Breast epithelium (tissue), 3 donors: ENCODE measurements at regions not wholly inside any gene's neighbourhood (a gene's known extent, or its start where the extent isn't known, plus 50 kb on each side); places are given as distances from the start of the nearest gene placed in this dataset.

Experiments used
- POLR2A ChIP-seq: fragments of 450-650 bp; IDR thresholded peaks from one replicate; pipeline ENCODE4 v1.6.1; 2016; ENCODE audit warnings: antibody characterized with exemption, mild to moderate bottlenecking, moderate library complexity
- POLR2AphosphoS5 ChIP-seq, 3 donors: sonication (generic); formaldehyde crosslinking; IDR thresholded peaks; one replicate each; pipeline ENCODE4 v1.6.1; 2017; ENCODE audit warnings: antibody characterized with exemption in 3 of 3
- TF ChIP-seq, protein P1 (sequence below), 3 donors: fragments of 450-650 bp; IDR thresholded peaks; one replicate each; pipeline ENCODE4 v1.5.1; 2016 to 2017; ENCODE audit warnings: antibody characterized with exemption in 3 of 3, mild to moderate bottlenecking in 3 of 3, moderate library complexity in 3 of 3

DNA sequence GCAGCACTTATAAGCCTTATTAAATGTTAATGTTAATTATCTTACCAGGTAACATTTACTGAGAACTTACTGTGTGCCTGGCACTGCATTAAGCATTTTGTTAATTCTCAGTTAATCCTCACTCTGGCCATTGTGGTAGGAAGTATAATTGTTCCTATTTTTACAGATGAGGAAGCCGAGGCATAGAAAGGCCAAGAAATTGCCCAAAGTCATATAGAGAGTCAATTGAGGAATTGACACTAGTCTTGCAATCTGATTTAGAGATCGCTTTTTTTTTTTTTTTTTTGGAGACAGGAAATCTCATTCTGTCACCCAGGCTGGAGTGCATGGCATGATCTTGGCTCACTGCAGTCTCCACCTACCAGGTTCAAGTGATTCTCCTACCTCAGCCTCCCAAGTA is 132.6 kb upstream of the PROK2 start:
- TF ChIP-seq, protein P1, sequence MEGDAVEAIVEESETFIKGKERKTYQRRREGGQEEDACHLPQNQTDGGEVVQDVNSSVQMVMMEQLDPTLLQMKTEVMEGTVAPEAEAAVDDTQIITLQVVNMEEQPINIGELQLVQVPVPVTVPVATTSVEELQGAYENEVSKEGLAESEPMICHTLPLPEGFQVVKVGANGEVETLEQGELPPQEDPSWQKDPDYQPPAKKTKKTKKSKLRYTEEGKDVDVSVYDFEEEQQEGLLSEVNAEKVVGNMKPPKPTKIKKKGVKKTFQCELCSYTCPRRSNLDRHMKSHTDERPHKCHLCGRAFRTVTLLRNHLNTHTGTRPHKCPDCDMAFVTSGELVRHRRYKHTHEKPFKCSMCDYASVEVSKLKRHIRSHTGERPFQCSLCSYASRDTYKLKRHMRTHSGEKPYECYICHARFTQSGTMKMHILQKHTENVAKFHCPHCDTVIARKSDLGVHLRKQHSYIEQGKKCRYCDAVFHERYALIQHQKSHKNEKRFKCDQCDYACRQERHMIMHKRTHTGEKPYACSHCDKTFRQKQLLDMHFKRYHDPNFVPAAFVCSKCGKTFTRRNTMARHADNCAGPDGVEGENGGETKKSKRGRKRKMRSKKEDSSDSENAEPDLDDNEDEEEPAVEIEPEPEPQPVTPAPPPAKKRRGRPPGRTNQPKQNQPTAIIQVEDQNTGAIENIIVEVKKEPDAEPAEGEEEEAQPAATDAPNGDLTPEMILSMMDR (IDR thresholded peaks at IDR 0.05) = no peak
- TF ChIP-seq POLR2AphosphoS5 (IDR thresholded peaks at IDR 0.05) = no peak
- TF ChIP-seq POLR2A = no peak
